ENCODE measurements at regions not wholly inside any gene's neighbourhood (a gene's known extent, or its start where the extent isn't known, plus 50 kb on each side); places are given as distances from the start of the nearest gene placed in this dataset.

DNA sequence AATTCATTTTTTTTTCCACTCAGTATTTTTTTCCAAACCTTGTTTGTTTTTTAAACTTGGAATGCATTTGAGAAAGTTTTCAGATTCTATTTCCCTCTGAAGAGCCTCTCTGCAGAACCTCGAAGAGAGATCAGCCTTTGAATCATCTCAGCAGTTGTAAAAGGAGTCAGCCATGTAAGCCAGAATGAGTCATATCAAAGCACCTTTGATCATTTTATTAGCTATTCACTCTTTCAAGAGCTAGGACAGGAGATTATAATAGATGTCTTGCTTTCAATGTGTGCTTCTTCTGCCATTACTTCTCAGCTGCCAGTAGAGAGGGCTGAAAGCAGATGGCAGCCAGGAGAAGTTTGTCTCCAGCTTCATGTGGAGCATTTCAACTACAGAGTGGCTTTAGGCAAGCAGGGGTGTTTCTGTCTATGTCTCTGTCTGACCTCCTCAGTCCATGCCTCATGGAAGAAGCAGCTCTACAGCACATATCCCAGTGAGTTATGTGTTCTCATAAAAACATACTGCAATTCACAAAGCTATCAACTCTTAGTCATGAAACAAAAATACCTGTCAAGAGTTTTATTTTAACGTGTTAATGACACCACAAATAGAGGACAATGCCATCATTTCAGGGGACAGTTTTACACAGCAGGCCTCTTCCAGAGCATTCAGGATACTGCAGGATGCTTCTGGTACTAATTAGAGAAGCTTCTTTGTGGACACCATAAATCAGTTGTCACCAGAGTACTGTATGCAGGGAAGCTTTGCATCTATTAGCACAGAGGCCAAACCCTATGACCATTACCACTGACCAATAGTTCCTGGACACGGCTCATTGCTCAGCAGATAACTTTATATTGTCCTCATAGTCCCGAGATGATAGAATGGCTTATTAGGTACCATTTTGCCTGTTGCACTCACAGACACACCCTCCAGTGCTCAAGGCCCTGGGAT lies 94.3 kb downstream of the NHLRC3 start:
- DNase-seq (ENCODE audit: low read depth in 2 of 2), result no peak
- H3K27me3 ChIP-seq (ENCODE audit: control insufficient read depth, insufficient read depth, low read length), result peaks cover 3% of the 10 kb centered on the region
- H2AFZ ChIP-seq (ENCODE audit: low read length), result no peak overlapping the region
- no peak for TF ChIP-seq EZH2 (IDR thresholded peaks at IDR 0.05; ENCODE audit: low read length, missing control alignments)
- no peak overlapping the region for H3K9ac ChIP-seq (ENCODE audit: insufficient read depth, low read length)
- no peaks in the 10 kb centered on the region for H3K9me3 ChIP-seq (ENCODE audit: control insufficient read depth, insufficient read depth, low read depth, low read length)
- H3K79me2 ChIP-seq (ENCODE audit: control insufficient read depth, insufficient read depth, low read length), result no peaks in the 10 kb centered on the region
- H4K20me1 ChIP-seq (ENCODE audit: control insufficient read depth, extremely low read depth, insufficient read depth, low read length), result no peaks in the 10 kb centered on the region
- no peak overlapping the region for H3K4me2 ChIP-seq (ENCODE audit: extremely low read depth, insufficient read depth, low read length)
- H3K4me3 ChIP-seq (replicated peaks in 1 of 4; ENCODE audit: control extremely low read depth in 1 of 4, insufficient read depth in 1 of 4, low read depth in 3 of 4, low read length in 4 of 4), result no peak overlapping the region
- H3K4me1 ChIP-seq (ENCODE audit: control insufficient read depth, extremely low read depth, insufficient read depth, low read length), result no peaks in the 10 kb centered on the region
- no peak overlapping the region for H3K27ac ChIP-seq (ENCODE audit: insufficient read depth, low read length)
- H3K36me3 ChIP-seq (ENCODE audit: control insufficient read depth, insufficient read depth, low read length), result no peaks in the 10 kb centered on the region

DNA sequence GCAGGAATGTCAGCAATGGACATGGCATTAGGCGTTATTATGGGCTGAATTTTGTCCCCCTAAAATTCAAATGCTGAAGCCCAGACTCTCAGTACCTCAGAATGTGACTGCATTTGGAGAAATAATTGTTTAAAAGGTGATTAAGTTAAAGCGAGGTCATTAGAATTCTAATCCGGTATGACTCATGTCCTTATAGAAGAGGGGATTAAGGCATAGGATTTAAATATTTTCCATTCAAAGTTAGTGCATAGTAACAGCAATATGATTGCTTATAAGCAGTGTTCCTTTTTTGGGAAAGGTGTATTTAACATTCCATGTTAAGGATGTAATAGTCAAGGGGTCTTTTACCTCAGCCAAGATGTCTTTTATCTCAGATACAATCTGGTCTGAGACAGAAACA lies 95.5 kb downstream of the NHLRC3 start:
- H3K9me3 ChIP-seq (ENCODE audit: control insufficient read depth, insufficient read depth, low read depth, low read length), result no peaks in the 10 kb centered on the region
- no peak overlapping the region for H3K9ac ChIP-seq (ENCODE audit: insufficient read depth, low read length)
- H3K27me3 ChIP-seq (ENCODE audit: control insufficient read depth, insufficient read depth, low read length), result no peaks in the 10 kb centered on the region
- no peaks in the 10 kb centered on the region for H3K4me1 ChIP-seq (ENCODE audit: control insufficient read depth, extremely low read depth, insufficient read depth, low read length)
- H3K36me3 ChIP-seq (ENCODE audit: control insufficient read depth, insufficient read depth, low read length), result no peaks in the 10 kb centered on the region
- no peak overlapping the region for H3K27ac ChIP-seq (ENCODE audit: insufficient read depth, low read length)
- no peak overlapping the region for H3K4me2 ChIP-seq (ENCODE audit: extremely low read depth, insufficient read depth, low read length)
- H3K4me3 ChIP-seq (replicated peaks in 1 of 4; ENCODE audit: control extremely low read depth in 1 of 4, insufficient read depth in 1 of 4, low read depth in 3 of 4, low read length in 4 of 4), result no peak overlapping the region
- no peak for DNase-seq (ENCODE audit: low read depth in 2 of 2)
- no peak overlapping the region for H2AFZ ChIP-seq (ENCODE audit: low read length)
- H3K79me2 ChIP-seq (ENCODE audit: control insufficient read depth, insufficient read depth, low read length), result no peaks in the 10 kb centered on the region
- no peaks in the 10 kb centered on the region for H4K20me1 ChIP-seq (ENCODE audit: control insufficient read depth, extremely low read depth, insufficient read depth, low read length)
- no peak for TF ChIP-seq EZH2 (IDR thresholded peaks at IDR 0.05; ENCODE audit: low read length, missing control alignments)
- no peak for TF ChIP-seq CTCF (conservative IDR thresholded peaks at IDR 0.05 in 1 of 2, IDR thresholded peaks at IDR 0.05 in 1 of 2; ENCODE audit: low read depth in 1 of 2, low read length in 2 of 2)

GRCh38 chr13:39134574-39134973 lies 96.3 kb downstream of the NHLRC3 start:
- Histone ChIP-seq H2AFZ (ENCODE audit: low read length) (no peak overlapping the region), H3K36me3 (ENCODE audit: control insufficient read depth, insufficient read depth, low read length) (no peaks in the 10 kb centered on the region), H3K4me3 (replicated peaks in 1 of 4; ENCODE audit: control extremely low read depth in 1 of 4, insufficient read depth in 1 of 4, low read depth in 3 of 4, low read length in 4 of 4) (no peak overlapping the region), H3K27ac (ENCODE audit: insufficient read depth, low read length) (no peak overlapping the region), H3K4me2 (ENCODE audit: extremely low read depth, insufficient read depth, low read length) (no peak overlapping the region), H3K9me3 (ENCODE audit: control insufficient read depth, insufficient read depth, low read depth, low read length) (no peaks in the 10 kb centered on the region), H4K20me1 (ENCODE audit: control insufficient read depth, extremely low read depth, insufficient read depth, low read length) (no peaks in the 10 kb centered on the region), H3K9ac (ENCODE audit: insufficient read depth, low read length) (no peak overlapping the region), H3K79me2 (ENCODE audit: control insufficient read depth, insufficient read depth, low read length) (no peaks in the 10 kb centered on the region), H3K27me3 (ENCODE audit: control insufficient read depth, insufficient read depth, low read length) (no peaks in the 10 kb centered on the region), H3K4me1 (ENCODE audit: control insufficient read depth, extremely low read depth, insufficient read depth, low read length) (no peaks in the 10 kb centered on the region)
- no peak for TF ChIP-seq CTCF (conservative IDR thresholded peaks at IDR 0.05 in 1 of 2, IDR thresholded peaks at IDR 0.05 in 1 of 2; ENCODE audit: low read depth in 1 of 2, low read length in 2 of 2)
- no peak for TF ChIP-seq EZH2 (IDR thresholded peaks at IDR 0.05; ENCODE audit: low read length, missing control alignments)
- no peak for DNase-seq (ENCODE audit: low read depth in 2 of 2)
